Breast epithelium (tissue), 3 donors: ENCODE measurements at regions not wholly inside any gene's neighbourhood (a gene's known extent, or its start where the extent isn't known, plus 50 kb on each side); places are given as distances from the start of the nearest gene placed in this dataset.

Experiments used
- POLR2A ChIP-seq: fragments of 450-650 bp; IDR thresholded peaks from one replicate; pipeline ENCODE4 v1.6.1; 2016; ENCODE audit warnings: antibody characterized with exemption, mild to moderate bottlenecking, moderate library complexity
- POLR2AphosphoS5 ChIP-seq, 3 donors: sonication (generic); formaldehyde crosslinking; IDR thresholded peaks; one replicate each; pipeline ENCODE4 v1.6.1; 2017; ENCODE audit warnings: antibody characterized with exemption in 3 of 3

- no peak for TF ChIP-seq POLR2A
- no peak for TF ChIP-seq POLR2AphosphoS5 (IDR thresholded peaks at IDR 0.05)
Observed at GRCh38 chr1:222373831-222374602, 173.9 kb downstream of the HHIPL2 start.
